GM19463 (cell line): ENCODE measurements at regions not wholly inside any gene's neighbourhood (a gene's known extent, or its start where the extent isn't known, plus 50 kb on each side); places are given as distances from the start of the nearest gene placed in this dataset.

Experiments used
- ATAC-seq: cut with Tn5 transposase; IDR thresholded peaks from one replicate; pipeline ENCODE4 v1.9.1; 2021; ENCODE audit warnings: mild to moderate bottlenecking, moderate library complexity; ENCODE audit not compliant: unreplicated experiment

DNA sequence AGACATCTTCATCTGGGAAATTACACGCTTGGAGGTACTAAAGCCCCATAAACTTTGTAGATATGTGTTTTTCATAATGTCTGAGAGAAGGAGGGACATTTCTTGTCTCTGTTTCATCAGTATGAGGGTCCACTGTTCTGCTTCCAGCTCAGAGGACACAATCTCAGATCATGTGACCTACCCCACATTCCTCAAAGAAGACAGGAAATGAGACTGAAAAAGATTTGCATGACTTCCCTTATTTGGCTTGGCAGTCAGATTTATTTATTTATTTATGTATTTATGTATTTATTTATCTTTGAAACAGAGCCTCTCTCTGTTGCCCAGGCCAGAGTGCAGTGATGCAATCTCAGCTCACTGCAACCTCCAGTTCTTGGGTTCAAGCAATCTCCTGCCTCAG lies 463.7 kb upstream of the RGPD4 start:
- ATAC-seq = no peak

DNA sequence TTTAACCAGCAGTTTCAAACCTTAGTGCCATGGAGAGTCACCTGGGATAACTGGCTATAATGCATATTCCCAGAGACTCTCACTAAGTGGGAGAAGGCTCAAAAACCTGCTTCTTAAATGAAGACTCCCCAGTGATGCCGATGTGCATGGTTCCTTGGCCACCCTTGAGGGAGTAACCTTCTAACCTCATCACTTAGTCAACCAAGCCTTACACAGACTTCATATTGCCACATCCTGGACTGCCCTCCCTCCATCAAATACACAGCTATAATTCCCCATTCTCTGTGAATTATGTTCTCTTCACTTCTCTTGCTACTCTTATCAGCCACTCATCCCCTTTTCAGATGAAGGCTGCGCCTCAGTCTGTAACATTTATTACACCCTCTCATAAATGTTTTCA lies 462.9 kb upstream of the RGPD4 start:
- ATAC-seq = no peak

DNA sequence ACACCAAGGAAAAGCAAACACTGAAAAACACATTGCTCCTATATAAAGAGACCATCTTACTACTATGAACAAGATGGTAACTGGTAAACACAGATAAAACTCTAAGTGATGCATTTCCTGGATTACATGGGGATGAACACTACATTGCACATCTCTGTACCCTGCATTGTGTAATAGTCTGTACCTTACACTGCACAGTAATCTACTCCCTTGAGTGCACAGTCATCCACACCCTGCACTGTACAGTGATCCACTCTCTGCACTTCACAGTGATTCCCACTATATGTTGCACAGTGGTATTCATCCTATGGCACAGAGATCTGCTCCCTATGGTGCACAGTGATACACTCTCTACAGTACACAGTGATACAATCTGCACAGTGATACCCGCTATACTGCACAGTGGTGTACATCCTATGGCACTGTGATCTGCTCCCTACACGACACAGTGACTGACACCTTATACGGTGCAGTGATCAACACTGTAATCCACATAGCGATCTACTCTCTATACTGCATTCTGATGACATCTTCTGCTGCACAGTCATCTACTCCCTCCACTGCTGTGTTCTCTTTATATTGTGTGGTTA lies 462.2 kb upstream of the RGPD4 start:
- no peak for ATAC-seq

DNA sequence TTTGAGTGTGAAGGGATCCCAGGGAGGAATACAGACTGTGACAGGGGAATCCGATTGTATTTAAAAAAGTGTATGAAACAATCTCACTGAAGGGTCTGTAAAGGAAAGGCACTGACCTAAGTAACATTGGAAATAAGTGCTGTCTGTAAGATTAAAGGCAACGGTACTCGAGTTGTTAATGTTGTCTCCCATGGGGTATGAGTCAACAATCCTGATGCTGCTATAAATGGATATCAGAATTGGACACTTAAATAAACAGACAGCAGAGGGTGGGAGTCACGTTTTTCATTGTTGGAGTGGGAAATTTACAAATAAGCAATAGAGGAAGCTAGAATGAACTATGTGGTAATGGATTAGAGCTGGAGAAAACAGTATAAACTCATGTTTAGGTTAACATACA lies 452.4 kb upstream of the RGPD4 start:
- no peak for ATAC-seq

DNA sequence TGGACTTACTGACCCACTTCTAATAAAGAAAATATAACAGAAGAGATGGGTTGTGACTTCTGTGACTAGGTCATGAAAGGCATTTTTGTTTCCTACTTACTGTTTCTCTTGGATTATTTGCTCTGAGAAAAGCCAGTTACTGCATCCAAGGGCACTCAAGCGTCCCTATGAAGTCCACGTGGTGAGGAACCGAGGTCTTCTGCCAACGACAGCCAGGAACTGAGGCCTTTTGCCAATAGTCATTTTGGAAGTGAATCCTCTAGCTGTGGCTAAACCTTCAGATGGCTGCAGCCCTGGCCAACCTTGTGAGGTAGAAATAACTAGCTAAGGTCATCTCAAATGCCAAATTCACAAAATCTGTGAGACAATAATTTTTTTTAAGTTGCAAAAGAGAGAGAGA lies 449.8 kb upstream of the RGPD4 start:
- ATAC-seq = no peak

DNA sequence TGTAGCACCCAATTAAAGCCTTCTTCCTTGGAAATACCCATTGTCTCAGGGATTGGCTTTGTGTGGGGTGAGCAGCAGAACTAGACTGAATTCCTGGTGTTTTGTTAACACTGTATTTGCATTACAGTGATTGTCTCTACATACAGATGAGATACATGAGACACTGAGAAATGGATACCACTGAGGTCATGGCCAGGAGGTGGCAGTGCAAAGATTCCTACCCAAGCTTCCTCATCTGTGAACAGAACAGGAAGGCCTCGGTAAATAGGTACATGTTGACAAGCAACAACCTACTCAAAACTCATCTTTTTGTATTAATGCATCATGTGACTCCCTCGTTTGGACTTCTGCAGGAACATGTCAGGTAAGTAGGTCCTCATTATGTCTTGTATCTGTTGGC lies 445.8 kb upstream of the RGPD4 start:
- no peak for ATAC-seq

DNA sequence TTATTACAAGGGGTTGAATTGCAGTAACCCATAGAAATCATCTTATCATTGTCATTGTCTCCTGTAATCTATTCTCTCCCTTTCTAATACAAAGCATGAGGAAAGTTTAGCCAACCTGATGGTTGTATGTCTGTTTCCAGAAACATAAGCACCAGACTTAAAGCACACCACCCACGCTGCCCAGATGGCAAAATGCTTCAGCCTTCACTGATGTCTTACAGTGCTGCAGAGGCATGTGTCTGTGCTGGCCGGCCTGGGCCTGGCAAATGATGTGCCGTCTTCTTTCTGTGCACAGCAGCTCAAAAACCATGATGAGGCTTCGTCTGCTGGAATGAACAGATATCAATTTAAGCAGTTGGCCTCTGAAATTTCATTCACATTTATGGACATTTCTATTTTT lies 443.0 kb upstream of the RGPD4 start:
- no peak for ATAC-seq

DNA sequence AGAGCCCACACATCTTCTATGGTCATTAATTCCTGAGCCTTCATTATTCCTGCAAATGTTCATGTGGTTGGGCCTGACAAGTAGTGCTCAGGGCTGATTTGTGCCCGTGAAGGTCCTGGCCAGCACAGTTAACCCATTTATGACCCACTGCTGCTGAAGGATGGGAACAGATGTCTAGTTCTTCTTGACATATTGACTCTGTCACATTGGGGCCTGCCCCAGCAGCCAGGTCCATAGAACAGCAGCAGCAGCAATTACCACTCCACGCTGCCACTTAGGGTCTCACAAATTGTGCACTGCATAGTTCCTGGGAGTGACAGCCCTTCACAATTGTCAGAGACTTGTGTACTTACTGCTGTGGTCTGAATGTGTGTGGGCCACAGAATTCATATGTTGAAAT lies 442.3 kb upstream of the RGPD4 start:
- no peak for ATAC-seq

DNA sequence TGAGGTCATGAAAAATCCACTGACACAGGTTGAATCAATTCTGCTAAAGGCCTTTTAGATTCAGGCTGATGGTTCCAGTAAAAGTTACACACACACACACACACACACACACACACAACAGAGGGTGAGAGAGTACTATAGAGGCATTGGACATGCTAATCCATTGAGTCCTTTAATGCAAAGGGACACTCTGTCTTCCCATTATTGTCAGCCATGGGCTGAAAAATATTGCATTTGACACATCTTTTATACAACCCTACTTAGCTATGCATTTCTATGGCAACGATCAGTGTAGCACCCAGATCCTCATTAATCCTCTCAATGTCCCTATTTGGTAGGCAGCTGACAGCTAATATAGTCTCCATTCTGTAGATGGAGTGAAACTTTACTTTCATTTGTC lies 440.8 kb upstream of the RGPD4 start:
- no peak for ATAC-seq

DNA sequence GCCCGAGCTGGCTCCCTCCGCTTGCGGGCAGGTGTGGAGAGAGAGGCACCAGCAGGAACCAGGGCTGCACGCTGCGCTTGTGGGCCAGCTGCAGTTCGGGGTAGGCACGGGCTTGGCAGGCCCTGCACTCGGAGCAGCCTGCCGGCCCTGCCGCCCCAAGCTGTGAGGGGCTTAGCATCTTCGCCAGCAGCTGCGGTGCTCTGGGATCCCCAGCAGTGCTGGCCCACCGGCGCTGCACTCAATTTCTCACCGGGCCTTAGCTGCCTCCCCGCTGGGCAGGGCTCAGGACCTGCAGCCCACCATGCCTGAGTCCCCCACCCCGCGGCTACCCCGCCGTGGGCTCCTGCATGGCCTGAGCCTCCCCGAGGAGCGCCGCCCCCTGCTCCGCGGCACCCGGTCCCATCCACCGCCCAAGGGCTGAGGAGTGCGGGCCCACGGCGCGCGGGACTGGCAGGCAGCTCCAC lies 434.4 kb upstream of the RGPD4 start:
- no peak for ATAC-seq

DNA sequence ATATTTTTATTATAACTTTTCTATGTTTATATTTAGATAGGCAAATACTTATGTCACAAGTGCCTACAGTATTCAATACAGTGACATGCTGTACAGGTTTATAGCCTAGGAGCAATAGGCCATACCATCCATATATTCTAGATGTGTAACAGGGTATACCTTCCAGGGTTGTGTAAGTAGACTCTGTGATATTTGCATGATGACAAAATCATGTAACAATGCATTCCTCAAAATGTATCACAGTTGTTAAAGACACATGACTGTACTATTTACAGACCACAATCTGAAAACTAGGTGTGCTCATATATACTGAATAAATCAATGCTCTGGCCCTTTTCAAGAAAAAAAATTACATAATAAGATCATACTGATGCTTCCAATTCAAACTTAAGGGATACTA lies 433.2 kb upstream of the RGPD4 start:
- no peak for ATAC-seq

DNA sequence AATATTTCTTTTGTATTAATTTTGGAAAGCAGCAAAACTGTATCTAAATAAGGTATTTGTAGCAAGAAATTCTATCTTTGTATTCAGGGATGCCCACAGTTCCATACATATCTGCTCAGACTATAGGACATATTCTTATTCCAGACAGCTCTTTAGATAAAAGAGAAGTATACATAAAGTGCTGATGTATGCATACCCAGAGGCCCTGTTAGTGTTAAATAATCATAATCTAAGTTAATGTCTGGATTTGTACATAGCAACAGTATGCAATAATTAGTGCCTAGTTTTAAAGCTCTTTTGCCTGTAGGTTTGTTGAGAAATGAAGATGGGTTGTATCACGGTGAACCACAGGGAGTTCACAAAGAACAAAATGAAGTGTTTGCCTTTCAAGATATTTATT lies 428.0 kb upstream of the RGPD4 start:
- ATAC-seq = no peak

DNA sequence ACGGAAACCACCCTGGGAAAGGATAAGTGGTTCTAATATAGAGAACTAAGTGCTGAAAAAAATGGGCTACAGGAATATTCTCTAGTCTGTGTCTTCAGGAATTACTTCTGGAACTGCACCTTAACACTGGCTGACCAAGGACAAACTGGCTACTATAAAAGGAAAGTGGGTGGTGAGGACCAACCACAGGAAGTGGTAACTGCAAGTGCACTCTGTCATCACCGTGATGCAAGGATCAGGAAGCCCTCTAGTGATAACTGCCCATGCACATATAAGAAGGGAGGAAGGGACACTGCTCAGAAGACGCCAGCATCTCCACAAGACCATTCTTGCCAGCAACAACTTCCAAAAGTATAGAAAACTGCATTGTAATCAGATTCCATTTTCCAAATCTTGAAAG lies 424.4 kb upstream of the RGPD4 start:
- ATAC-seq = no peak

DNA sequence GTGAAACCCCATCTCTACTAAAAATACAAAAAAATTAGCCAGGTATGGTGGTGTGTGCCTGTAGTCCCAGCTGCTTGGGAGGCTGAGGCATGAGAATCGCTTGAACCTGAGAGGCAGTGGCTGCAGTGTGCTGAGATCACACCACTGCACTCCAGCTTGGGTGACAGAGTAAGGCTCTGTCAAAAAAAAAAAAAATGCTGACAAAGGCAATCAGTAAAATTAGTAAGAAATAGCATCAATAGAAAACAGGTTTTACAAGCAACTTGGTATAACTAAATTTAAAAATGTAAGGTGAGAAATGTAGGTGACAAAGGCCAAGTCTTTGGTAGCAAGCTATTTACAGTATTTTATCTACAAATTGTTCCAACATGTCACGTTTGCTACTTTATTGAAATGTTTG lies 421.4 kb upstream of the RGPD4 start:
- no peak for ATAC-seq

DNA sequence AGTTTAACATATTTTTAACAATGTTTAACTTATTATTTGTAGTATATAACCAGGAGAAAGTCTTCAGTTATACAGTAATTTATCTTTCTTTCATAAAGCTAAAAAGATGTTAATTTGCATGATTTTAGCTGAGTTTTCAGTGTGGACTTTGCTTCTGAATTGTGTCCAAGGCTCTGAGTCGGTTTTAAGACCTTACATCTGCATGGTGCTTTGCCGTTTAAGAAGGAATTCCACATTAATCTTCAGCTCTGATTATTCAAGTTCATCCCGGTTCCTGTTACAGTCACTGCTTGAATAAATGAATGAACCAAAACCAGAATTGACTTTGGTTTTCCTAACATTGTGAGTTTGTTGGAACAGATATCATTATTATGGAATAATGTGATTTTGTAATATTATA lies 419.7 kb upstream of the RGPD4 start:
- no peak for ATAC-seq

DNA sequence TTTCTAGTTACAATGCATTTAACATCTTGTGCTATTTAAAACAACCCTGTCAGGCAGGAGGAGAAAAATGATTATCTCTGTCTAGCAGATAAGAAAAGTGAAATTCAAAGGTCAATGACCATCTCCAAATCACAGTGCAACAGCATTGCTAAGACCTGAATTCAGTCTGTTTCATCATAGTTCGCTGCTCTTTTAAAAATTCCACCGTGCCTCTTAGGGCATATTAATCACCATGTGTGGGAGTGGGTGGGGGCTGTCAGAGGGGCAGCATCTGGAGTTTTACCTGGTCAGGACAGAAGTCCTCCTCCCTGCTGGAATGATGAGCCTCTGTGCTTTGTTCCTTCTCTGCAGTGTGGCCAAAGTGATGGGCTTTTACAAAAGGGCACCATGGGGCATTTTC lies 418.7 kb upstream of the RGPD4 start:
- no peak for ATAC-seq

DNA sequence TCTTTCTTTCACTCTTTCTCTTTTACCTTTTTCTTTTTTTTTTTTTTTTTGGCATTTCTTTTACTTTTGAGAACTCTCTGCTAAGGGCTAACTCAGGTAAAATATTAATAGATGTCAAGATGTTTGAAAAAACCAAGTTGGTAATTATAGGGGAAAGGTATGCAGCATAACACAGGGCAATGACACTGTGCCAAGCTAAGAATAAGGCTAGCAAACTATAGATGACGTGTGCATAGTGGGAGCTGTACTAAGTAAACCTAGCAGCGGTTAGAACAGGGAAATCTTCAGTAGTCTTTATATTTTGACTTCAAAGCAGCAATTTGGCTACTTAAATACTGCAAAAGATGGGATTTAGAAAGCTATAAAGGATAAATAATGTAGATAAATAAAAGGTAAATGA lies 415.4 kb upstream of the RGPD4 start:
- no peak for ATAC-seq

DNA sequence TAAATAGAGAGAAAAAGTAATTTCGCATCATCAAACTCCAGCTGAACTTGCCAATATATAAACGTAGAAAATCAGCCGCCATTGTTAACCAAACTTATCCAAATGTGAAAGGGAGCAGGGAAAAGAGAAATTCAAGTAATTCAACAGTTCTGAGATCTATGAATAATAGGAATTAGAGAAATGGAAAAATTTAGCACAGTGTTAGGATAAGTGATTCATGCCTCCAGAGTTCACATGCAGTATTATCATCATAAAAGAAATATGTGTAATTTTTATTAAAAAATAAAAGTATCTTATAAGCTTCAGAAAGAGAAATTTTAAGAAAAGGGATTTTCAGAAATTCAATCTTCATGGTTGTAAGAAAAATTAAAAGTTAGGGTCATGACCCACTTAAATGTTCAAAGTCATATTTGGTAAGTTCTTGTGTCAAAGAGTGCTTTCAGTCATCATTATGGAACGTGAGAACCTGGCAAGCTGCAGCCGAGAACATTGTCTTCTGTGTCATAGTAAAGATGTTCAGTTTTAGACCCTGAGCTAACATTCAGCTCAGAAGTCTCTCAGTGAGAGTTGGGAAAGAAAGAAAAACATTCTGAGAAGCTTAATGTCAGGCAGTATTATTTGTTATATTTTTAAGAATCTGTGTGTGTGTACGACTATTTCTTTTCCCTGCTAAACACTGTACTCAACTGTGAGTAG lies 414.3 kb upstream of the RGPD4 start:
- no peak for ATAC-seq

DNA sequence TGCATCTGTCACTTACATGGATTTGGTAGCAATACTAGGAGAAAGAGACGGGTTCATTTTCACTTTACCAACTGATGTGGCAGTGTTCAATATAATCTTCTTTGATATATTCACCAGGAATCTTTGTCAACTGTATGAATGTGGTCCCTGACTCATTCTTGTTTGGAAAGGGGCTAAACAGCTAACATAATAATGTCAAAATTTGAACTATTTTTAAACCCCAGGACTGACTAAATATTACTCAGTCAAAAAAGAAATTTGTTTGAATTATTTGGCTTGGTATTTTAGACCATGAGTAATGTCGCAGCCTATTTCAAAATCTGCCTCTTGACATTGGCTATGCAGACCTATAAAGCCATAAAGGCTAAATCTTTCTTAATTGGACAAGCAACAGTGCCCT lies 413.7 kb upstream of the RGPD4 start:
- no peak for ATAC-seq

DNA sequence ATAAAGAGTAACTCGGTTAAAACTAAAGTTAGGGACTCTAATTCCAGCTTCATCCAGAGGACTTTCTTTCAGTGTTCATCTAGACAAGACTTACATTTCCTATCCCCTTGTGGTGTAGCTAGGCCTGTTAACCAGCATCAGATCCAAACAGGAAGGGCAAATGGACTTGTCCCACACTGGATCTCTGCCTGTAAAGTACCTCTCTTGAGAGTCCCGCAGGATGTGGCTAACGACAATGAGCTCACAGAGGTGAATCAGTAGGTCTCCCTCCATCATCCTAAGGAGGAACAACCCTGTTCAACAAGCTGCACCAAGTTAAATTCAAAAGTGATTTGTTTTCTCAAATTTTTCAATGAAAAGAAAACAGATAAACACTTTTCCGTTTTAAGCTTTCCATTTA lies 412.3 kb upstream of the RGPD4 start:
- ATAC-seq = no peak

DNA sequence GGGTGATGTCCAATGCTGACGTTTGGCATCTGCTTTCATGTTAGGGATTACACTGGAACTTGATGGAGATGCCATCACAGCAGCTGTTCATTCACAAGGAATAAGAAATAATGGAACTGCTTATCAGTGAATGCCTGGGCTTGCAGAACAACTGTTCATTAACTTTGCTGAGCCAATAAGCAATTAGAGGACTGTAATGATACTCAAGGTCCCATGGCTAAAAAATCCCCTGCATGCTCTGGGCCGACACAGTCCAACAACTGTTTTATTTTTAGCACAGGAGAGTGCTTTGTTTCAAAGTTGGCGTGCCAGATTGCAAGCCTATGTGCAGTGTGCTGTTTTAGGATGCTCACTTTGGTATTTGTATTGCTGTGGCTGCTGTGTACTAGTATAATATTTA lies 408.0 kb upstream of the RGPD4 start:
- no peak for ATAC-seq

DNA sequence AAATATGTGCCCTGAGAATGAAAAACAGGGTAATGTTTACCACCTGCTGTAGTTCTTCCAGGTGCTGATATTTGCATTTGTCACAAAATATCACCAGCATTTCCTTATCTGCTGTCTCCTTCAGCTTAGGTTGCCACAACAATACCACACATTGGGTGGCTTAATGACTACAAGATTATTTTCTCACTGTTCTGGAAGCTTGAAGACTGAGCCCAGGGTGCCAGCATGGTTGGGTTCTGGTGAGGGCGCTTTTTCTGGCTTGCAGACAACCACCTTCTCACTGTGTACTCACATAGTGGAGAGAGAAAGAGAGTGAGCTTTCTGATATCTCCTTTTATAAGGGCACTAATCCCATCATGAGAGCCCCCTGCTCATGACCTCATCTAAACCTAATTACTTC lies 407.5 kb upstream of the RGPD4 start:
- no peak for ATAC-seq

DNA sequence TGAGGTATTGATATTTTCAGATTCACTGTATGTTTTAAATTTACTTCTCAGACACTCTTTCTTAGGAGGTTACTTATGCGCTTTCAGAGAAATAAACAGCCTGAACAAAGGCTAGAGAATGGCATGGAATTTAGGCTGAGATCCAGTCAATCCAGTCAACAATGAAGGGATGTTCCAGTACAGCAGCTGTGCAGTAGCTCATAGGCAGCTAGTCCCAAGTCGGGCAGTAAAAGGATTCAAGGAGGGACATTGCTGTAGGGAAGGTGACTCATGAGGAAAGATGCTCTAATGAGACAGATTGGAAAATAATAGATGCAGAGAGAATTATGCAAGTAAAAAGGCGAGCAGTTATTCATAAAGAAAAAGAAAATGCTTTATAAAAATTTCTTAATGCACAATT lies 397.9 kb upstream of the RGPD4 start:
- ATAC-seq = no peak
